ENCODE measurements at regions not wholly inside any gene's neighbourhood (a gene's known extent, or its start where the extent isn't known, plus 50 kb on each side); places are given as distances from the start of the nearest gene placed in this dataset.
A peak's percentile ranks its signal among the peaks of the same experiment; 100 is the strongest.

- peaks cover 3% of the 10 kb centered on the region for H3K27me3 ChIP-seq (ENCODE audit: control insufficient read depth, insufficient read depth, low read length)
- DNase-seq (ENCODE audit: low read depth in 2 of 2) = peak in 1 of 2 donors; percentile 22
- H3K9me3 ChIP-seq (ENCODE audit: control insufficient read depth, insufficient read depth, low read depth, low read length) = no peaks in the 10 kb centered on the region
- H3K4me3 ChIP-seq (replicated peaks in 1 of 4; ENCODE audit: control extremely low read depth in 1 of 4, insufficient read depth in 1 of 4, low read depth in 3 of 4, low read length in 4 of 4) = no peak overlapping the region
- no peak overlapping the region for H3K27ac ChIP-seq (ENCODE audit: insufficient read depth, low read length)
- no peak overlapping the region for H2AFZ ChIP-seq (ENCODE audit: low read length)
- H3K9ac ChIP-seq (ENCODE audit: insufficient read depth, low read length) = no peak overlapping the region
- TF ChIP-seq CTCF (conservative IDR thresholded peaks at IDR 0.05 in 1 of 2, IDR thresholded peaks at IDR 0.05 in 1 of 2; ENCODE audit: low read depth in 1 of 2, low read length in 2 of 2) = no peak
- no peak for TF ChIP-seq EZH2 (IDR thresholded peaks at IDR 0.05; ENCODE audit: low read length, missing control alignments)
- no peak overlapping the region for H3K4me2 ChIP-seq (ENCODE audit: extremely low read depth, insufficient read depth, low read length)
- no peaks in the 10 kb centered on the region for H3K36me3 ChIP-seq (ENCODE audit: control insufficient read depth, insufficient read depth, low read length)
- H4K20me1 ChIP-seq (ENCODE audit: control insufficient read depth, extremely low read depth, insufficient read depth, low read length) = no peaks in the 10 kb centered on the region
- no peaks in the 10 kb centered on the region for H3K79me2 ChIP-seq (ENCODE audit: control insufficient read depth, insufficient read depth, low read length)
- no peaks in the 10 kb centered on the region for H3K4me1 ChIP-seq (ENCODE audit: control insufficient read depth, extremely low read depth, insufficient read depth, low read length)
These were observed 132.8 kb downstream of the SEC14L1 start for GRCh38 chr17:77273397-77274085.

GRCh38 chr17:77274096-77274845, 133.5 kb downstream of the SEC14L1 start:
- H3K4me2 ChIP-seq (ENCODE audit: extremely low read depth, insufficient read depth, low read length) = no peak overlapping the region
- H3K9ac ChIP-seq (ENCODE audit: insufficient read depth, low read length) = no peak overlapping the region
- DNase-seq (ENCODE audit: low read depth in 2 of 2) = no peak
- H3K9me3 ChIP-seq (ENCODE audit: control insufficient read depth, insufficient read depth, low read depth, low read length) = no peaks in the 10 kb centered on the region
- H3K79me2 ChIP-seq (ENCODE audit: control insufficient read depth, insufficient read depth, low read length) = no peaks in the 10 kb centered on the region
- H3K36me3 ChIP-seq (ENCODE audit: control insufficient read depth, insufficient read depth, low read length) = no peaks in the 10 kb centered on the region
- H3K27ac ChIP-seq (ENCODE audit: insufficient read depth, low read length) = no peak overlapping the region
- peaks cover 3% of the 10 kb centered on the region for H3K27me3 ChIP-seq (ENCODE audit: control insufficient read depth, insufficient read depth, low read length)
- TF ChIP-seq EZH2 (IDR thresholded peaks at IDR 0.05; ENCODE audit: low read length, missing control alignments) (no peak), CTCF (conservative IDR thresholded peaks at IDR 0.05 in 1 of 2, IDR thresholded peaks at IDR 0.05 in 1 of 2; ENCODE audit: low read depth in 1 of 2, low read length in 2 of 2) (no peak)
- no peak overlapping the region for H2AFZ ChIP-seq (ENCODE audit: low read length)
- no peak overlapping the region for H3K4me3 ChIP-seq (replicated peaks in 1 of 4; ENCODE audit: control extremely low read depth in 1 of 4, insufficient read depth in 1 of 4, low read depth in 3 of 4, low read length in 4 of 4)
- H4K20me1 ChIP-seq (ENCODE audit: control insufficient read depth, extremely low read depth, insufficient read depth, low read length) = no peaks in the 10 kb centered on the region
- H3K4me1 ChIP-seq (ENCODE audit: control insufficient read depth, extremely low read depth, insufficient read depth, low read length) = no peaks in the 10 kb centered on the region

GRCh38 chr17:77279448-77280303, 138.9 kb downstream of the SEC14L1 start:
- Histone ChIP-seq H3K4me1 (ENCODE audit: control insufficient read depth, extremely low read depth, insufficient read depth, low read length) (peaks cover 8% of the 10 kb centered on the region), H3K27ac (ENCODE audit: insufficient read depth, low read length) (no peak overlapping the region), H3K9me3 (ENCODE audit: control insufficient read depth, insufficient read depth, low read depth, low read length) (no peaks in the 10 kb centered on the region), H3K79me2 (ENCODE audit: control insufficient read depth, insufficient read depth, low read length) (no peaks in the 10 kb centered on the region), H3K36me3 (ENCODE audit: control insufficient read depth, insufficient read depth, low read length) (no peaks in the 10 kb centered on the region), H2AFZ (ENCODE audit: low read length) (no peak overlapping the region), H3K4me3 (replicated peaks in 1 of 4; ENCODE audit: control extremely low read depth in 1 of 4, insufficient read depth in 1 of 4, low read depth in 3 of 4, low read length in 4 of 4) (no peak overlapping the region), H3K4me2 (ENCODE audit: extremely low read depth, insufficient read depth, low read length) (no peak overlapping the region), H4K20me1 (ENCODE audit: control insufficient read depth, extremely low read depth, insufficient read depth, low read length) (no peaks in the 10 kb centered on the region), H3K27me3 (ENCODE audit: control insufficient read depth, insufficient read depth, low read length) (peaks cover 3% of the 10 kb centered on the region), H3K9ac (ENCODE audit: insufficient read depth, low read length) (no peak overlapping the region)
- peak; percentile 54 to 86 for DNase-seq (ENCODE audit: low read depth in 2 of 2)
- TF ChIP-seq CTCF (conservative IDR thresholded peaks at IDR 0.05 in 1 of 2, IDR thresholded peaks at IDR 0.05 in 1 of 2; ENCODE audit: low read depth in 1 of 2, low read length in 2 of 2) (no peak), EZH2 (IDR thresholded peaks at IDR 0.05; ENCODE audit: low read length, missing control alignments) (no peak)
